ENCODE measurements at regions not wholly inside any gene's neighbourhood (a gene's known extent, or its start where the extent isn't known, plus 50 kb on each side); places are given as distances from the start of the nearest gene placed in this dataset.

GRCh38 chr11:97123237-97123636 is 733.4 kb downstream of the JRKL start:
- FAIRE-seq (no peak), DNase-seq (ENCODE audit: low read depth in 1 of 2, low spot score in 1 of 2) (no peak), ATAC-seq (no peak)
- WGBS (ENCODE audit: missing lambda C conversion rate): 2% methylated on average over 2 of the region's 2 CpGs
- Histone ChIP-seq H3K9me3 (no peaks in the 10 kb centered on the region), H3K4me3 (no peak overlapping the region), H3K4me1 (no peaks in the 10 kb centered on the region), H3K27ac (no peak overlapping the region), H3K4me2 (no peak overlapping the region)
- ChIA-PET CTCF (no interaction called here), POLR2A (no interaction called here)
- TF ChIP-seq CEBPB (IDR thresholded peaks at IDR 0.05): no peak
- TF ChIP-seq MAFK (IDR thresholded peaks at IDR 0.05; ENCODE audit: partially characterized antibody): no peak
- no peak for TF ChIP-seq HES2 (IDR thresholded peaks at IDR 0.05)
- TF ChIP-seq CHD4 (IDR thresholded peaks at IDR 0.05; ENCODE audit: borderline replicate concordance): no peak
- TF ChIP-seq FOSB (CRISPR knock-in tag; IDR thresholded peaks at IDR 0.05): no peak
- TF ChIP-seq, protein P1, sequence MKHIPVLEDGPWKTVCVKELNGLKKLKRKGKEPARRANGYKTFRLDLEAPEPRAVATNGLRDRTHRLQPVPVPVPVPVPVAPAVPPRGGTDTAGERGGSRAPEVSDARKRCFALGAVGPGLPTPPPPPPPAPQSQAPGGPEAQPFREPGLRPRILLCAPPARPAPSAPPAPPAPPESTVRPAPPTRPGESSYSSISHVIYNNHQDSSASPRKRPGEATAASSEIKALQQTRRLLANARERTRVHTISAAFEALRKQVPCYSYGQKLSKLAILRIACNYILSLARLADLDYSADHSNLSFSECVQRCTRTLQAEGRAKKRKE (CRISPR knock-in tag; IDR thresholded peaks at IDR 0.05; ENCODE audit: low read depth): no peak
- TF ChIP-seq RARB (CRISPR knock-in tag; IDR thresholded peaks at IDR 0.05): no peak
- no peak for TF ChIP-seq RFX5 (IDR thresholded peaks at IDR 0.05)
- TF ChIP-seq JUNB (IDR thresholded peaks at IDR 0.05): no peak
- no peak for TF ChIP-seq ZFP36 (IDR thresholded peaks at IDR 0.05; ENCODE audit: borderline replicate concordance, partially characterized antibody)
- no peak for TF ChIP-seq HMGXB4 (CRISPR knock-in tag; IDR thresholded peaks at IDR 0.05; ENCODE audit: borderline replicate concordance)
- TF ChIP-seq FOSL2 (IDR thresholded peaks at IDR 0.05): no peak
- TF ChIP-seq FOSL2 (CRISPR knock-in tag; IDR thresholded peaks at IDR 0.05): no peak
- TF ChIP-seq, protein P2, sequence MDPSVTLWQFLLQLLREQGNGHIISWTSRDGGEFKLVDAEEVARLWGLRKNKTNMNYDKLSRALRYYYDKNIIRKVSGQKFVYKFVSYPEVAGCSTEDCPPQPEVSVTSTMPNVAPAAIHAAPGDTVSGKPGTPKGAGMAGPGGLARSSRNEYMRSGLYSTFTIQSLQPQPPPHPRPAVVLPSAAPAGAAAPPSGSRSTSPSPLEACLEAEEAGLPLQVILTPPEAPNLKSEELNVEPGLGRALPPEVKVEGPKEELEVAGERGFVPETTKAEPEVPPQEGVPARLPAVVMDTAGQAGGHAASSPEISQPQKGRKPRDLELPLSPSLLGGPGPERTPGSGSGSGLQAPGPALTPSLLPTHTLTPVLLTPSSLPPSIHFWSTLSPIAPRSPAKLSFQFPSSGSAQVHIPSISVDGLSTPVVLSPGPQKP (IDR thresholded peaks at IDR 0.05; ENCODE audit: low read depth, low read length): no peak
- TF ChIP-seq ZNF302 (CRISPR knock-in tag; IDR thresholded peaks at IDR 0.05): no peak
- TF ChIP-seq NR3C1 (IDR thresholded peaks at IDR 0.05): no peak

GRCh38 chr11:97136067-97136466 is 746.3 kb downstream of the JRKL start:
- no peak for TF ChIP-seq BCL3 (IDR thresholded peaks at IDR 0.05)
- ATAC-seq (no peak), DNase-seq (ENCODE audit: low read depth in 1 of 2, low spot score in 1 of 2) (no peak), FAIRE-seq (no peak)
- H3K9me3 ChIP-seq: no peaks in the 10 kb centered on the region
- CTCF ChIA-PET: no interaction called here
- no peak overlapping the region for H3K27ac ChIP-seq
- 9% methylated on average over 1 of the region's 1 CpG for WGBS (ENCODE audit: missing lambda C conversion rate)
- H3K4me3 ChIP-seq: no peak overlapping the region
- POLR2A ChIA-PET: no interaction called here
- no peaks in the 10 kb centered on the region for H3K4me1 ChIP-seq
- H3K4me2 ChIP-seq: no peak overlapping the region

DNA sequence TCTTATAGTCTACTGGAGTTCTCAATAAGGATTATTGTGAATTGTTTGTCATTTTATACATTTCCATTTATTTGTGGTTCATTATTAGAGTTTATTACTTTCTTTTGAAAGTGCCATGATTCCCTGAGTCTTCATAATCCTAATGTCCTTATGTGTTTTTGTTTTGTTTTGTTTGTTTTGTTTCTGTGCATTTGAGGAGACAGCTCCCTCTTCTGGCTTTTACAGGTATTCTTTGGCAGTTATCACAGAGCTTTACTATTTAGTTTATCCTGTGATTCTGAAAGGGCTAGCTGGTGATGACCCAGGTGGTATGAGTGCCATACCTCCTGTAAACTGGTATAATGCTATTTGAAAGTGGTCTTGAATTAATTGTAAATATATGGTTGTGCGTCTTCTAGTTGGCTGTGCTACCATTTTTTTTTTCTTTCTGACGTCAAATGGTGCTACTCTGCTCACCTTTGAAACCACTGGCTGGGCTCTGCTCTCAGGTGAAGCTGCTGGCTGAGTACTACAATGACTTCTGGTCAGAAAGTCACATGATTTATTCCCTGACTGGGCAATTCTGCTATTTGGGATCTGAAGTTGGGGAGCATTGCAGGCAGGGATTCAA is 751.2 kb downstream of the JRKL start:
- ChIA-PET POLR2A (no interaction called here), CTCF (interaction anchor here (1.2 kb wide), 1 partner anchor 678 kb away, joined by 9 read pairs; no protein-coding TSS in a partner anchor)
- ATAC-seq (no peak), FAIRE-seq (no peak), DNase-seq (ENCODE audit: low read depth in 1 of 2, low spot score in 1 of 2) (peak in 1 of 2 experiments; percentile 2)
- no peak overlapping the region for H3K4me2 ChIP-seq
- TF ChIP-seq SREBF2 (IDR thresholded peaks at IDR 0.05) (no peak), RCOR1 (IDR thresholded peaks at IDR 0.05; ENCODE audit: low read depth, low read length) (no peak), RFX5 (IDR thresholded peaks at IDR 0.05) (no peak), RAD21 (conservative IDR thresholded peaks at IDR 0.05 in 1 of 2, IDR thresholded peaks at IDR 0.05 in 1 of 2) (peak in 1 of 2 experiments; percentile 33; a peak in 1 of 5 replicates), KDM5A (IDR thresholded peaks at IDR 0.05) (no peak), HES2 (IDR thresholded peaks at IDR 0.05) (no peak), SMC3 (IDR thresholded peaks at IDR 0.05) (0 out of 3 replicates have a peak, but pooled peaks have one; percentile 8), POLR2AphosphoS2 (conservative IDR thresholded peaks at IDR 0.05; ENCODE audit: low read length) (no peak), TFCP2L1 (CRISPR knock-in tag; IDR thresholded peaks at IDR 0.05) (no peak), CBX2 (IDR thresholded peaks at IDR 0.05; ENCODE audit: borderline replicate concordance, low read depth) (no peak), ZNF302 (CRISPR knock-in tag; IDR thresholded peaks at IDR 0.05) (no peak), BCL3 (IDR thresholded peaks at IDR 0.05) (no peak), NR3C1 (IDR thresholded peaks at IDR 0.05) (no peak)
- TF ChIP-seq, protein P1 (CRISPR knock-in tag; IDR thresholded peaks at IDR 0.05; ENCODE audit: low read depth): no peak
- no peak overlapping the region for H3K4me3 ChIP-seq
- no peaks in the 10 kb centered on the region for H3K4me1 ChIP-seq
- H3K9me3 ChIP-seq: no peaks in the 10 kb centered on the region
- no peak overlapping the region for H3K27ac ChIP-seq
- 0% methylated on average over 2 of the region's 2 CpGs for WGBS (ENCODE audit: missing lambda C conversion rate)

Data from A549 (cell line).